Cardiac septum (tissue), 1 donor: ENCODE measurements at regions not wholly inside any gene's neighbourhood (a gene's known extent, or its start where the extent isn't known, plus 50 kb on each side); places are given as distances from the start of the nearest gene placed in this dataset. TPM values are rescaled to one million over a fixed set of nuclear protein-coding genes. Genes with fewer than 3 reads are reported as not detected.
A peak's percentile ranks its signal among the peaks of the same experiment; 100 is the strongest.

Experiments
- DNase-seq: peaks from one replicate; pipeline ENCODE4 v3.0.0-alpha.2; 2020; ENCODE audit warnings: low spot score
- intact Hi-C: fragments of 100-400 bp; cut with DNase I; formaldehyde crosslinking; loops from one replicate; pipeline ENCODE4 v1.14.0; 2022
- microRNA-seq: library from miRNA; unstranded; fragments of <30 nt; microRNA quantifications from one replicate; pipeline ENCODE4 v1.2.0, GENCODE V29; 2020
- donor health status: DM: no; HTN: no; CAD: no.

- peak; percentile 1 for DNase-seq
- intact Hi-C loops = no loop called here
These were observed 92.5 kb upstream of the MYL2 start for GRCh38 chr12:111012918-111013317.

DNA sequence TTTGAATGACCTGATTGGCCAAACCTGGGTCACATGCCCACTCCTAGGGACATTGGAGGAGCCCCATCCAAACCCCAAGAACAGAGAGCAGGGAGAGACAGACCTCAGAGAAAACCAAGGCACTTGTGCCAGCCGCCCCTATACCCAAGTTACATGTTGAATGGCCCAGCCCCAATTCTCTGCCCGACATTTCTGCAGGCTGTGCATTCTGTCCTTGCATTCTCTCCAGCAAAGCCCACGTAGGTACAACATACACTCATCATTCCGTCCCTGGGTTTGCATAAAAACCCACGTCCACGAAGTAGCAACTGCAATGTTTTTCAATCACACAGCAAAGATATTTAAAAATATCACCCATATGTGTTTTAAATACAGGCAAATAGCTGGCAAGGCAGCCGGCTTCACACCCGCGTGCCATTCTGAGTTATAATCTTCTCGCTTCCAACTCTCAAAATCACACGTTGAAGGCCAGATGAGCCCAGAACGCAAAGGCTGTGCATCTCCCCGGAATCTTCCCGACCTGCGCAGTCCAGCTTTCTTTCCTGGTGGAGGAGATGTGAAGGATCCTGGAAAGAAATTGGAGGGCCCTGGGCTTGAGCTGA lies 91.7 kb upstream of the MYL2 start:
- intact Hi-C loops = no loop called here

DNA sequence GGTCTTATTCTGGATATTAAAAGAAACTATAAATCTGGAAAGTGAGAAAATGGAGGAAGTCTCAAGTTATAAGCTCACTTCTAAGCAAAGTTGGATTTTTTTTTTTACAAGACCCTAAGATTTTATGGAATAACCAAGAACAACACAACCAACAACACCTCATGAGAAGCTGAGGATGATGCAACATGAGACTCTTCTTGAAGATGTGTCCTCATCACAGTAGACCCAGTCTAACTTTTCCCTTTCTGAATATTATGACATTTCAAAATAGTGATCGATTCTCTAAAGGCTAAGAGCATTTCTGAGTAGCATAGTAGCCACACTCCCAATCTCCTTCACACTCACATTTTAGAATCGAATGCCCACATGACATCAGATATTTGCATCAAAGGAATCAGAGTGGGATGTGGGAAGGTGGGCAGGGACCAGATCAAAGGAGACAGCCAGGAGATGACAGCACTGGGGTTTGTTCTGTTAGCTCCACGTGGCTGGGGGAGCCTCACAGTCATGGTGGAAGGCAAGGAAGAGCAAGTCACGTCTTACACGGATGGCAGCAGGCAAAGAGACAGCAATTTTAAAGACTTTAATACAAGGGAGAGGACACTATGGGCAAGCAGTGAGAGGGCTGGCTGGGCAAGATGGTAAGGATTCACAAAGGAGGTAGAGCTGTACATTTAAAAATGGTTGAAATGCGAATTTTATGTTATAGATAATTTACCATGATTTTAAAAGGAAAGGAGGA lies 90.7 kb upstream of the MYL2 start:
- intact Hi-C loops = no loop called here
- DNase-seq = peak; percentile 56

More for the DNA sequence above, 91.7 kb upstream of the MYL2 start:
- peak; percentile 49 for DNase-seq

GRCh38 chr12:111010061-111010460 lies 89.7 kb upstream of the MYL2 start:
- DNase-seq = peak; percentile 22
- intact Hi-C loops = no loop called here

DNA sequence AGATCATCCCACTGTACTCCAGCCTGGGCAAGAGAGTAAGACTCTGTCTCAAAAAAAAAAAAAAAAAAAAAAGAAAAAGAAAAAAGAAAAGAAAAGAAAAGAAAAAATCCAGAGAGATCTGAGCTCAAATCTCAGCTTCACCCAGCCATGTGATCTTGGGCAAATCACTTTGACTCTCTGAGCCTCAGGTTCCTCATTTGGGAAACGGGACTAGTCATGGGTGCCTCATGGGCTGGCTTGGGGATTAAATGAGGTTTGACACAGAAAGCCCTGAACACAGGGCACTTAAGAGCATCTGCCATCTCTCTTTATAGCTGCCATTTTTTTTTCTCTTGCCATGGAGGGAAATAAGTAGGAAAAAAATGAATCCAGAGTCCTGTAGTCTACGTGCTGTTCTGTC lies 86.2 kb upstream of the MYL2 start:
- intact Hi-C loops = no loop called here
- peak; percentile 22 for DNase-seq

DNA sequence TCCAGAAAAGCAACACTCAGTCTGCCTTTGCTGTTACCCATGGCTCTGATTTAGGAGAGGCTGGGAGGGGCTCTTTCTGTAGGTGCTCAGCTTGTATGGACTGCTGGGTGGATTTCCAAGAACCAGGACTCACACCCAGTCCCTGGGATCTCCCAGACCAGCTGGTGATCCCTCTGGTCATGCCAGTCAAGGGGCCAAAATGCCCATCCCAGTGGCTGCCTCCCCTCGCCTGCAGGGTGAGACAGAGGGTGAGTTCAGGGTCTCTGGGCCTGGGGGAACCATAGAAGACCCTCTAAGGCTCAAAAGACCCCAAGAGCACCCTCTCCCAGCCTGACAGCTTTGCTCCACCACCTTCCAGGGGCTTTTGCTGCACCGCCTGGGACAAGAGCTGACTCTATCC lies 78.6 kb upstream of the MYL2 start:
- intact Hi-C loops = loop anchor here (5.0 kb wide), 1 partner anchor 62 kb away; no protein-coding TSS in a partner anchor
- no peak for DNase-seq

DNA sequence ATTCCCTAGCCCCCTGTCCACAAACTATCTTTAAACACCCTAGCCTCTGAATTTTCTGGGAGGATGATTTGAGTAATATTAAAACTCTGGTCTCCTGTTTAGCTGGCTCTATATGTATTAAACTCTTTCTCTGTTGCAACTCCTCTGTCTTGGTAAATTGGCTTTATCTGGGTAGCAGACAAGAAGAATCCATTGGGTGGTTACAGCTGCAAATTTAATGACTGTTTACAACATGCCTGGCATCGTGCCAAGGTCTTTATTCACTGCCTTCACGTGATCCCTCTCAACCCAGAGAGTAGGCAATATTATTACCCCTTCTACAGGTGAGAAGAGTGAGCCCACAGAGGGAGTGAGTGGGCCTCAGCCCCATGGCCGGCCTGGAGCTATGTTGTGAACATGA lies 77.8 kb upstream of the MYL2 start:
- no peak for DNase-seq
- intact Hi-C loops = loop anchor here (5.0 kb wide), 1 partner anchor 61 kb away; no protein-coding TSS in a partner anchor

DNA sequence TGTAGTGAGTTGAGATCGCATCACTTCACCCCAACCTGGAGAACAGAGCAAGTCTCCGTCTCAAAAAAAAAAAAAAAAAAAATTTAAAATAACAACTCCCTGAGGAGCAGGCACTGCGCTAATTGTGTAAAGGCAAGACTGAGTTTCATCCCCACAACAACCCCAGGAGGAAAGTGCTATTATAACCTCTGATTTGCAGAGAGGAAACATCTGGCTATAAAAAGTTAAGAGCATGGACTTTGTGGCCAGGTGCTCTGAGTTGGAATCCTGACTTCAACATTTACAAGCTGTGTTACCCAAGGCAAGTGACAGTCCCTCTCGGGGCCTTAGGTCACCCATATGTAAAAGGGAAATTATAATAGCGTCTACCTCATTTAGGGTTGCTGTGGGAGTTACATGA lies 76.0 kb upstream of the MYL2 start:
- DNase-seq = no peak
- intact Hi-C loops = loop anchor here (5.0 kb wide), 1 partner anchor 59 kb away; no protein-coding TSS in a partner anchor

DNA sequence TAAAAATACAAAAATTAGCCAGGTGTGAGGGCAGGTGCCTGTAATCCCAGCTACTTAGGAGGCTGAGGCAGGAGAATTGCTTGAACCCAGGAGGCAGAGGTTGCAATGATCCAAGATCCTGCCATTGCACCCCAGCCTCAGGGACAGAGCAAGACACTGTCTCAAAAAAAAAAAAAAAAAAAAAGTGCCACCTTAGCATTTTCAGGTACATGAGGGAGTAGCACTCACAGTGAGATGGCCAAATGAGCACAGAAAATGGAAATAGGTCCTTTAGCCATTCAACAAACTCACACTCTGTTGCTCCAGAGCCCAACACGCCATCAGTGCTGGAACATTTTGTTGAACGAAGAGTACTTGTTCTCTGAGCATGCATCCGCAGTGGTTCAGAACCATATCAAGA lies 75.2 kb upstream of the MYL2 start:
- intact Hi-C loops = loop anchor here (5.0 kb wide), 1 partner anchor 58 kb away; no protein-coding TSS in a partner anchor
- DNase-seq = no peak

DNA sequence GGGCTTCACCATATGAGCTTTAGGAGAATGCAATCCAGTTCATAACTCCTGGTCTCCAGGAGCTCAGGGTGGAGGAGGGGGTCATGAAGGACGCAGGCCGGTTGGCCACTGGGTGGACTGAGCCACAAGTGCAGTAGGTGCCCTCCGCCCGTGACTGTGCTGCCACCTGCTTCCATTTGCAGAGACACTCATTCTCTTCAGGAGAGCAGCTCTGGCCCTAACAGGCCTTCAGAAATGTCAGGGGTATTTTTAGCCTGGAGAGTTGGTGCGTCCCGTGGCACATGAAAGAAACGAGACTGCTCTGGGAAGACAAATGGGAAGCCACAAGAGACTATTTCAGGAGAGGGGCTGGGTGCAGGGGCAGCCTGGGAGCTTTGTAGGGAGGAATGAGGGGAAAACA lies 74.6 kb upstream of the MYL2 start:
- intact Hi-C loops = loop anchor here (5.0 kb wide), 1 partner anchor 58 kb away; no protein-coding TSS in a partner anchor
- DNase-seq = peak; percentile 77

DNA sequence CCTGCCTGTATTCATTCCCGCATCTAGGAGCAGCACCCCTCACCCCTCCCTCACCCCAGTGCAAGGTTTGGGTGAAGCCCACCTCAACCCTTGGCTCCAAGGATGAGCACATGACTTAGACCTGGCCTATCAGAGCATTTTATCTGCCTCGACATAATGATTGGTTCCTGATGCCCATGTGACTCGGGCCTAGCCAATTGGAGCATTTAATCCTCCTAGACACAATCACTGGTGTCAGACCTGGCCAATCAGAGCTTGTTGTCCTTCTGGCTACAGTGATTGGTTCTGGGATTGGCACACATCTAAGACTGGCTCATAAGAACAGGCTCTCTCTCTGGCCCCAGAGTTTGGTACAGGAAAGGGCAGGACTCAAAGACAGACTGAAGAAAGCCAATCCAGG lies 73.1 kb upstream of the MYL2 start:
- intact Hi-C loops = no loop called here
- DNase-seq = no peak

GRCh38 chr12:110992909-110993308 lies 72.5 kb upstream of the MYL2 start:
- intact Hi-C loops = no loop called here
- DNase-seq = no peak

- DNase-seq = no peak
- intact Hi-C loops = no loop called here
These were observed 63.4 kb upstream of the MYL2 start for GRCh38 chr12:110983811-110984210.

GRCh38 chr12:110972866-110973265 lies 52.5 kb upstream of the MYL2 start:
- DNase-seq = no peak
- intact Hi-C loops = no loop called here

DNA sequence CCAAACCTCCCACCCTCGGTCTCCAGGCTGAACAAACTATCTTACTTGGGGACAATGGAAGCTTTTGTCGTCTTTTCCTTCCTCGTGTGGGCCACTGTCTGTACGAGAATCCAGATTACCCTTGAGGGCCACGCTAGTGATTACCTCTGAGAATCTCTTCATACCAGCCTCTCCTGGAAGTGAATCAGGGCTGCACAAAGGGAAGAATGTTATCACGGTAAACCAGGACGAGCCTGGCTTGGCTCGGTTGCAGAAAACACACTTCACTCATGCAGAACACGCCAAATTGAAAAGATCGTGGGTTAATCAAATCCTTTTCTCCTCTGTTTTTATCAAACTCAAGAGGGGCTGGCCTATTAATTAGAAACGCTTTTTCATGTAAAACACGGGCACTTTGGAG lies 51.6 kb upstream of the MYL2 start:
- no peak for DNase-seq
- intact Hi-C loops = no loop called here

DNA sequence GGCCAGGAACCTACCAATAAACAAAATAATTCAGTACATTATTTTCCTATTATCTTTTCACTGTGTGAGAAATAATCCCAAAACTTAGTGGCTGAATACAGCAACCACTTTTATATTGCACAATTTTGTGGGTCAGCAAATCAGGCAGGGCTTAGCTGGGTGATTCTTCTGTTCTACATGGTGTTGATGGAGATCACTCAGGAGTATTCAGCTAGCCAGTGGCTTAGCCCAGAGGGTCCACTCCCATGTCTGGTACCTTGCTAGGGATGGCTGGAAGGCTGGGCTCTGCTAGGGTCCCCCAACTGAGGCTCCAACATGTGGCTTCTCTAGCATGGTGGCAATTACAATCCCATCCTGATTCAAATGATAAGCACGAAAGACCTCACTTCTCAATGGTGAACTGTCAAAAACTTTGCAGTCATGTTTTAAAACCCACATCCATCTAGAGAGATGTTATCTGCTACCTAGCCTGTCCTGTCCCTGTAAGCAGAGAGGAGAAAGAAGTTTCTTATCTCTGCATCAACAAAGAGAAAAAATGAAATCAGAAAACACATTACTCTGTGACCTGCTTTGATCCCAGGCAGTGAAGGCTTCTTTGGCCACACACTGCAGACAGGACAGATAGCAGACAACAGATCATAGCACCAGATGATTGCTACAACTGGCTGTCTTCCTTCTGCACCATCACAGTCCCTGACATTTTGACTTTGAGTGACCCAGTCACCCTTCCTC lies 51.0 kb upstream of the MYL2 start:
- intact Hi-C loops = no loop called here
- no peak for DNase-seq

Small RNAs in the stretch of these regions (microRNA-seq; reads per million reads assigned to microRNA genes)
- gene MIR6760 = not detected
